GM12874 (cell line): ENCODE measurements at regions not wholly inside any gene's neighbourhood (a gene's known extent, or its start where the extent isn't known, plus 50 kb on each side); places are given as distances from the start of the nearest gene placed in this dataset.

ENCODE experiments used
- CTCF ChIP-seq: IDR thresholded peaks from 2 replicates; pipeline ENCODE4 v1.5.1; 2011; ENCODE audit warnings: low read depth, mild to moderate bottlenecking, control low read depth, low read length, moderate library complexity; ENCODE audit not compliant: insufficient read depth

GRCh38 chr4:81353861-81354260 lies 117.8 kb downstream of the RASGEF1B start:
- no peak for TF ChIP-seq CTCF

- no peak for TF ChIP-seq CTCF
These were observed 119.3 kb downstream of the RASGEF1B start for GRCh38 chr4:81352446-81352835.

- peak; percentile 80 for TF ChIP-seq CTCF
These were observed 119.9 kb downstream of the RASGEF1B start for GRCh38 chr4:81351654-81352445.

GRCh38 chr4:81350040-81350439 lies 121.7 kb downstream of the RASGEF1B start:
- TF ChIP-seq CTCF = no peak

GRCh38 chr4:81348778-81349094 lies 123.0 kb downstream of the RASGEF1B start:
- TF ChIP-seq CTCF = no peak

GRCh38 chr4:81348086-81348777 lies 123.5 kb downstream of the RASGEF1B start:
- TF ChIP-seq CTCF = no peak

- TF ChIP-seq CTCF = no peak
These were observed 125.0 kb downstream of the RASGEF1B start for GRCh38 chr4:81346719-81347118.
